Neutrophil (primary cell): ENCODE measurements at regions not wholly inside any gene's neighbourhood (a gene's known extent, or its start where the extent isn't known, plus 50 kb on each side); places are given as distances from the start of the nearest gene placed in this dataset.
A peak's percentile ranks its signal among the peaks of the same experiment; 100 is the strongest.

Experiments used
- H3K27ac ChIP-seq: fragments of 200-600 bp; sonication (generic); 2 replicates; pipeline ENCODE4 v1.5.1; 2016; ENCODE audit warnings: mild to moderate bottlenecking, moderate library complexity
- H3K27me3 ChIP-seq: fragments of 200-600 bp; sonication (generic); 2 replicates; pipeline ENCODE4 v1.6.0; 2016; ENCODE audit warnings: mild to moderate bottlenecking
- H3K36me3 ChIP-seq: fragments of 200-600 bp; sonication (generic); 2 replicates; pipeline ENCODE4 v1.5.1; 2017
- H3K4me1 ChIP-seq, 2 experiments: fragments of 200-600 bp in 1 of 2; sonication (generic) in 1 of 2; 1 replicate in 1 of 2; 2 replicates in 1 of 2; pipeline versions ENCODE4 v1.5.1 to v1.6.1; 2013 to 2016; ENCODE audit warnings: low read depth in 1 of 2, low read length in 1 of 2, mild to moderate bottlenecking in 1 of 2, moderate library complexity in 1 of 2; ENCODE audit not compliant: control insufficient read depth in 1 of 2, insufficient read depth in 1 of 2
- H3K4me3 ChIP-seq, 2 experiments: fragments of 200-600 bp in 1 of 2; sonication (generic) in 1 of 2; 1 replicate in 1 of 2; 2 replicates in 1 of 2; pipeline ENCODE4 v1.5.1; 2013 to 2016; ENCODE audit warnings: low read depth in 1 of 2, low read length in 1 of 2, mild to moderate bottlenecking in 1 of 2, moderate library complexity in 1 of 2
- H3K9me3 ChIP-seq: fragments of 200-600 bp; sonication (generic); 2 replicates; pipeline ENCODE4 v1.5.1; 2016
- TF ChIP-seq, protein P1 (sequence below): fragments of 200-600 bp; sonication (generic); IDR thresholded peaks from 2 replicates; pipeline ENCODE4 v1.5.1; 2016; ENCODE audit warnings: antibody characterized with exemption

DNA sequence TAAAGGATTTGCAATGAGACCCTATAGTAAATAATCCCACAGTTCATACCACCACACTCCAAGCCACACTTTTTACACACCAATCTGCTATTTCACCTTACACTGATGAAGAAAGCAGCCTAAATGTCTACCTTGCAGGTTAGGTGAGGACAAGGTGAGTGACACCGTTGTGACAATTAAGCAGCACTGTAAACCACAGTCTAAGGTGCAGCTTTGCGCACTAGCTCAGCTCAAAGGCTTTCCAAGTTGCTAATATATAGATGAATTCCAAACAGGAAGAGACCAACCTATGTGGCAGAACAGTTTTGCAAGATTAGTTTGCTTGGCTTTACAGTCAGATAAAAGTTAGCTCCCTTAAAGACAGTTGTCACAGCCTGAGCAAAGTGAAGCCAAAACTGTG, 429.5 kb upstream of the MARCKS start:
- TF ChIP-seq, protein P1, sequence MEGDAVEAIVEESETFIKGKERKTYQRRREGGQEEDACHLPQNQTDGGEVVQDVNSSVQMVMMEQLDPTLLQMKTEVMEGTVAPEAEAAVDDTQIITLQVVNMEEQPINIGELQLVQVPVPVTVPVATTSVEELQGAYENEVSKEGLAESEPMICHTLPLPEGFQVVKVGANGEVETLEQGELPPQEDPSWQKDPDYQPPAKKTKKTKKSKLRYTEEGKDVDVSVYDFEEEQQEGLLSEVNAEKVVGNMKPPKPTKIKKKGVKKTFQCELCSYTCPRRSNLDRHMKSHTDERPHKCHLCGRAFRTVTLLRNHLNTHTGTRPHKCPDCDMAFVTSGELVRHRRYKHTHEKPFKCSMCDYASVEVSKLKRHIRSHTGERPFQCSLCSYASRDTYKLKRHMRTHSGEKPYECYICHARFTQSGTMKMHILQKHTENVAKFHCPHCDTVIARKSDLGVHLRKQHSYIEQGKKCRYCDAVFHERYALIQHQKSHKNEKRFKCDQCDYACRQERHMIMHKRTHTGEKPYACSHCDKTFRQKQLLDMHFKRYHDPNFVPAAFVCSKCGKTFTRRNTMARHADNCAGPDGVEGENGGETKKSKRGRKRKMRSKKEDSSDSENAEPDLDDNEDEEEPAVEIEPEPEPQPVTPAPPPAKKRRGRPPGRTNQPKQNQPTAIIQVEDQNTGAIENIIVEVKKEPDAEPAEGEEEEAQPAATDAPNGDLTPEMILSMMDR: no peak

DNA sequence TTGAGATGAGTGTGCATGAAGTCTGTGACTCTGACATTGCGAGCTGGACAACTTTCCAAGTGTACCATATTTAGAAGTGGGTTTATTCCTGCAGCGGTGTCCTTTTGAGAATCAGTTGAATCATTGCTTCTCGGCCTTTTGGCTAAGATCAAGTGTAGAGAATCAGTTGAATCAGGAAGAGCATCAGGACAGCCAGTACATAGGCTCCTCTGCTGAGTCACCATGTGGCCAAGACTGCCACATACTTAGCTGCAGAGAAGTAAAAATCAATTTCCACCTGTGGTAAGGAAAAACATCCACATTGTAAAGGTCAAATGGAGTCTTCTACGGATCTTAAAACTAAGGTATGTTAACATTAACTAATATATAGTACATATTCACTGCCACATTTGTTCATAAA, 428.4 kb upstream of the MARCKS start:
- H3K27me3 ChIP-seq: no peaks in the 10 kb centered on the region
- no peaks in the 10 kb centered on the region for H3K9me3 ChIP-seq
- no peak overlapping the region for H3K4me3 ChIP-seq
- peaks cover 17 to 32% of the 10 kb centered on the region in 2 experiments for H3K4me1 ChIP-seq
- H3K36me3 ChIP-seq: no peaks in the 10 kb centered on the region
- no peak overlapping the region for H3K27ac ChIP-seq
- TF ChIP-seq, protein P1: no peak

More for the DNA sequence above, 429.5 kb upstream of the MARCKS start:
- no peaks in the 10 kb centered on the region for H3K27me3 ChIP-seq
- no peaks in the 10 kb centered on the region for H3K36me3 ChIP-seq
- no peak overlapping the region for H3K4me3 ChIP-seq
- peak overlapping the region; percentile 14 for H3K27ac ChIP-seq
- H3K4me1 ChIP-seq: peaks cover 6 to 21% of the 10 kb centered on the region in 2 experiments
- no peaks in the 10 kb centered on the region for H3K9me3 ChIP-seq

DNA sequence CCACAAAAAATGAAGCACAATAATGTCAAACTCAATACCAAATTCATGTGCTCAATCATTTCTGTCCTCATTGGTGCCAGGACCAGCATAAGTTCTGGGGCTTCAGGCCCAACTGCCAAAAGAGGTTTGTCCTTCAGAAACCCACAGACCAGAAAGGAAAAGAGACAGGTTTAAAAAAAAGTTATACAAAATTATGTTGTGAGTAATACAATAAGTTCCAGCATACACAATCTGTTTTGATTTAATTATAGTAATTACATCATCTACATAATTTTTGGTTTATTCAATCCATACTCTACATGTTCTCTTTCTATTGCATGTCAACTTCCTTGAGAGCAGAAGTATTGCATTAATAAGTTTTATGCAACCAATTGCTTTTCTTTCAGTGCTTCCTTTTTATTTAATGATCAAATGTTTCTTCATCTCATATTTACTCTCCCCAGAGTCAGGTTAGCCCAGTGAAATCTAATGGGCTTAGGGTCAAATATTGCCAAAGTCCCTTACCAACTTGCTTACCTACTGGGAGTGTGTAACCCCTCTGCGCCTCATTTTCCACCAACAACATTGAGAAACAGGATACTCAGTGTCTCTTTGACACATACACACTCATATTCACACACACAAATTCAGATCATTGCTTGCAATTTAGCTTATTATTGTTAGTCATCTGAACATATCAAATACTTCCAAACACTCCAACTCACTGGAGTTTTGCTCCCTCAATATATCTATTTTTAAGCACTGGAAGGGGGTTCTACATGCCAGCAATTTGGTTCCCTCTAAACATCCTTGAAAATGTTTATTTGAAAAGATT, 424.4 kb upstream of the MARCKS start:
- peaks cover 25 to 41% of the 10 kb centered on the region in 2 experiments for H3K4me1 ChIP-seq
- TF ChIP-seq, protein P1: no peak
- no peaks in the 10 kb centered on the region for H3K36me3 ChIP-seq
- peak overlapping the region; percentile 74 for H3K27ac ChIP-seq
- peak overlapping the region; percentile 4 to 13 for H3K4me3 ChIP-seq
- no peaks in the 10 kb centered on the region for H3K9me3 ChIP-seq
- H3K27me3 ChIP-seq: no peaks in the 10 kb centered on the region

DNA sequence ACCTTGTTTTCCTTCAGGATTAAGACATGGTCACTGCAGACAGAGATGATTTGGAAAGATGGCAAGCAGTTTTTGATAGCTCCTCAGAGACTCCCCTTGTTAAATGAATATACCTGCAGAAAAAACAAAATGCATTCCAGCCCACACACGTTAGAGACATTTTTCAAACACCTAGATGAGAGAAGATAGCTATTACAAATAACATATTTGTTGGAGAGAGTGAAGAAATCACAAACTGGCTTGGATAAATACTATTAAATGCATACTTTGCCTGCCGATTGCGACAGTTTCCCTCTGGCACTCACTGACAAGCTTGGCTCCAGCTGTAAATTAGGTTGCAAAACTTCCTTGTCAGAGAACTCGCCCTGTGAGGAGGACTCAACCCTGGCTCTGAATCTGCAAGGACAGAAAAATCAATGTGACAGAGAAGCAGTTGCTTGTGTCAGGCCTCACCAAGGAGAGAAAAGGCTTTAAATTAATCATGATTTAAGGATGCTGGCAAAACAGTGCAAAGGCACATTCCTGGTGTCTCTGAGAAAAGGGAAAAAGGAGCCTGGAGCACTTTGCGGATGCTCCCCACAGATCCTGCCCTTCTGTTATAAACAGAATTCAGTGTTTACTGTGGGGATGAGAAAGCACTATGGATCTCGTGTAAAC, 423.7 kb upstream of the MARCKS start:
- Histone ChIP-seq H3K27me3 (no peaks in the 10 kb centered on the region), H3K27ac (peak overlapping the region; percentile 74), H3K9me3 (no peaks in the 10 kb centered on the region), H3K4me1 (peaks cover 25 to 34% of the 10 kb centered on the region in 2 experiments), H3K4me3 (peak overlapping the region; percentile 13 to 14), H3K36me3 (no peaks in the 10 kb centered on the region)
- TF ChIP-seq, protein P1: no peak

DNA sequence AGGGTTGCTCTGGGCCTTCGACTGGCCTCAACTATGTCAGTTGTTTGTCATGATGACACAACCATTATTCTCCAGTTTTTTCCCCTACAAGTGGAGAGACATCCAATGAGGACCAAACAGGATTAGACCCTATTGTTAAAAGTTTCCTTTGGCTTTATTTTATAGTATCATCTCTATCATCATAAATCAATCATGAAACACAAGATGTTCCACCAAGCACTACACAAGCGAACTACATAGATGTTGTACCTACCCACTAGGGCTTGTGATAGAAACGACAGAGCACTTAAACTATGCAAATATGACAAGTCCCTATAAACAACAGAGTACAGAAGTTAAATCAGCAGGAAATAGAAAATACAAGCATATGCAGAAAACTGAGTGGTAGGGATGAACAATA, 422.5 kb upstream of the MARCKS start:
- no peak overlapping the region for H3K4me3 ChIP-seq
- no peaks in the 10 kb centered on the region for H3K27me3 ChIP-seq
- H3K9me3 ChIP-seq: no peaks in the 10 kb centered on the region
- peaks cover 25 to 29% of the 10 kb centered on the region in 2 experiments for H3K4me1 ChIP-seq
- TF ChIP-seq, protein P1: no peak
- H3K27ac ChIP-seq: peak overlapping the region; percentile 74
- H3K36me3 ChIP-seq: no peaks in the 10 kb centered on the region
